ENCODE measurements at regions not wholly inside any gene's neighbourhood (a gene's known extent, or its start where the extent isn't known, plus 50 kb on each side); places are given as distances from the start of the nearest gene placed in this dataset.
"Not testable (repeated sequence)": the region's sequence is repeated elsewhere in the genome, so short reads cannot be mapped to it uniquely, and the experiment has no call there.

GRCh38 chr4:3867403-3868100, 101.4 kb downstream of the ADRA2C start:
- no peak for DNase-seq

- no peak for DNase-seq
Measured at GRCh38 chr4:3868211-3869173, 102.3 kb downstream of the ADRA2C start.

GRCh38 chr4:3869174-3869572, 103.0 kb downstream of the ADRA2C start:
- DNase-seq = no peak

- no peak for DNase-seq
Measured at GRCh38 chr4:3869661-3870566, 103.7 kb downstream of the ADRA2C start.

- no peak for DNase-seq
Measured at GRCh38 chr4:3870567-3870962, 104.4 kb downstream of the ADRA2C start.

- DNase-seq = no peak
Measured at GRCh38 chr4:3871181-3871852, 105.1 kb downstream of the ADRA2C start.

GRCh38 chr4:3871881-3872833, 106.0 kb downstream of the ADRA2C start:
- DNase-seq = no peak

- DNase-seq = no peak
Measured at GRCh38 chr4:3872834-3873313, 106.7 kb downstream of the ADRA2C start.

- no peak for DNase-seq
Measured at GRCh38 chr4:3873408-3874027, 107.3 kb downstream of the ADRA2C start.

- DNase-seq = no peak
Measured at GRCh38 chr4:3874028-3874415, 107.8 kb downstream of the ADRA2C start.

GRCh38 chr4:3874525-3875110, 108.4 kb downstream of the ADRA2C start:
- no peak for DNase-seq

- no peak for DNase-seq
Measured at GRCh38 chr4:3875466-3875865, 109.3 kb downstream of the ADRA2C start.

- DNase-seq = not testable (repeated sequence)
Measured at GRCh38 chr4:3876057-3876845, 110.1 kb downstream of the ADRA2C start.

GRCh38 chr4:3877236-3877635, 111.1 kb downstream of the ADRA2C start:
- DNase-seq = no peak

- DNase-seq = no peak
Measured at GRCh38 chr4:3877868-3878267, 111.7 kb downstream of the ADRA2C start.

GRCh38 chr4:3878678-3879077, 112.5 kb downstream of the ADRA2C start:
- no peak for DNase-seq

- no peak for DNase-seq
Measured at GRCh38 chr4:3879681-3880614, 113.8 kb downstream of the ADRA2C start.

- peak; percentile 13 for DNase-seq
Measured at GRCh38 chr4:3880615-3881120, 114.5 kb downstream of the ADRA2C start.
